ENCODE measurements at regions not wholly inside any gene's neighbourhood (a gene's known extent, or its start where the extent isn't known, plus 50 kb on each side); places are given as distances from the start of the nearest gene placed in this dataset.
A peak's percentile ranks its signal among the peaks of the same experiment; 100 is the strongest.
"Not testable (repeated sequence)": the region's sequence is repeated elsewhere in the genome, so short reads cannot be mapped to it uniquely, and the experiment has no call there.

DNA sequence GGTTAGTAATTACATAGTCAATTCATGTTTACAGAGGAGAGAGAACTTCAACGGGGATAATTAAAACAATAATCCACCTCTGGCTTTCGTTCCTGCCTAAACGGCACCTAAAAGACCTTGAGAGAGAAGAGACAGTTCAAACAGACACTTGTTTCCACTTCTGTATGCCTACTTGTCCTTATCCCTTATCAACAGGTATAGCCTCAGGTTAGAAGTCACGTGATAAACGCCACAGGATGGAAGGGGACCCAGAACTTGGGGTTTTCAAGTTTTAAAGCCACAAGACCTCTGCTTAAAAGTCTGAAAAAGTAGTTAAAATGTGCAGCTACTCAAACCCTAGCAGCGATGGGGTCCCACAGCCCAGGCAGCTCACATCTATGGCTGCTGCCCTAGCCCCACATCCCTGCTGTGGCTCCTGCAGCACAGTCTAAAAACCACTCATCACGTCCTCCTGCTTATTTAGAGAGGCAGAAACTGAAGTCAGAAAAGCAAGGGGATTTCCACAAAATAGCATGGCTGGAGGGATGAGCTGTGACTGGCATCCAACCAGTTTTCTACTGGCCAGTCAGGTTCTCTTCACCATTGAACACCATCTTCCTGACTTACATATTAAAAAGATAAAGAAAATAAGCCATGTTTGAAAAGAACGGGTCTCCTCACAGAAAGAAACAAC, 51.2 kb upstream of the SEC16B start:
- DNase-seq = no peak

DNA sequence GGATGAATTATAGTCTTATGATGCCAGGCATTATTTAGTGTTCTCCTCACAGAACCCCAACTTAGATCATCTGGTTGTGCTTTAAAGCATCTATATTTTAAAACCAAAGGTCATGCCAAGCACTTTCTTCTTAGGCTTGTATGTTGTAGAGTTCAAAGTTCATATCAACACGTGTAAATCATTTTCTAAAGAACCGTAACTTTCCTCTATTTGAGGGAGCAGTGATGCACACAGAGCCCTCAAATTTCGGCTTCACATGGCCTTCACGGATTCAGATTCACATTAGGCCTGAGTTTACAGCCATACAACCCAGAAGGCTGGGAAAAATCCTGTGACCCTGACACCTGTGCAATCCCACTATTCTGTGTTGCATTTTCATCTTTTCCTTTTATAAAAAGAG, 52.1 kb upstream of the SEC16B start:
- no peak for DNase-seq

DNA sequence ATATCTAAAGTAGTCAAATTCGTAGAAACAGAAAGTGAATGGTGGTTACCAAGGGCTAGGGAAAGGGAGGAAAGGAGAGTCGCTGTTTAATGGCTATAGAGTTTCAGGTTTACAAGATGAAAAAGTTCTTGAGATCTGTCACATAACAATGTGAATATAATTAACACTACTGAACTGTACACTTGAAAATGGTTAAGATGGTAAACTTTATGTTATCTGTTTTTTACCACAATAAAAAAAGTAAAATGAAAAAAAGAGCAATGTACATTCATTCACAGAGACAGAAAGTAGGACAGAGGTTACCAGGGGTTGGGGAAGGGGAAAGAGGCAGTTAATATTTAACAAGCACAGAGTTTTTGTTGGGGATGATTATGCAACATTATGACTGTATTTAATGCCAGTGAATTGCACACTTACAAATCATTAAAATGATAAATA, 53.3 kb upstream of the SEC16B start:
- no peak for DNase-seq

DNA sequence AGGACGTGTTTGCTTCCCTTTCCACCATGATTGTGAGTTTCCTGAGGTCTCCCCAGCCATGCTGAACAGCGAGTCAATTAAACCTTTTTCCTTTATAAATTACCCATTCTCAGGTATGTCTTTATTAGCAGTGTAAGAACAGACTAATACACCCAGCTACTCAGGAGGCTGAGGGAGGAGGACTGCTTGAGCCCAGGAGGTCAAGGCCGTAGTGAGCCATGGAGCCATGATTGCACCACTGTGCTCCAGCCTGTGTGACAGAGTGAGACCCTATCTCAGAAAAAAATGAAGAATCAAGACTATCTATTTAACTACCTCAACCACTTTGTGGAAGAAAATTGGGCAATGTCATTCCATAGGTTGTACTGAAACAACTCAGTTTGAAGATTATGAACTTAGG, 54.6 kb upstream of the SEC16B start:
- DNase-seq = no peak

DNA sequence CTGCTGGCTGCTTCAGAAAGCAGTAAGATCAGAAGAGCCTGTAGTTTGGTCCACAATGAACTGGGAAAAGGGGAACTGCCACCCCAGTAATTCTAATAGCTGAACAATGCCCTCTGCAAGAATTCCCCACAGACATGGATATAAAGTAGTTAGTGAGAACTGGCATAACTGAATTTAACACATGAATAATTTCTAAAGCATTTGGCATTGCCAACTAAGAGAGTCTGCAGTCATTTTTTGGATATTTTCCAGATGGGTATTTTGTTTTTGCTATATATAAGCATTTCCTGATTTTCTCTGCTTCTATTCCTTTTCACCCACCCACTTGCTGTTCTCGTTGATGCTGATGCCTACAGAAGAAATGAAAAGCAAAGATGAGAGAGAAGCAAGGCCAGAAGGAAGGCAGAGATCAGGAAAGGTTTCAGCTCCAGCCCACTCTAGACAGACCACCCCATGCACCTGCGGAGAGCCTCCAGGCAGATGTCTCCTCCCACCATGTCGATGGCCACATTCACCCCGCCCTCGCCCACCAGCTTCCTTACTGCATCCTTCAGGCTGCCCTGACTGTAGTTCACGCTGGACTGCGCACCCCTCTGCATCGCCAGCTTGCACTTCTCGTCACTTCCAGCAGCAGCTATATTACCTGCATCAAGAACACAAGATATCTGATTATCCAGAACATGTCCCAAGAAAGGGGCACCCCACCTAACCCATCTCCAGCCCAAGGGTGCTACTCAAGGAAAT, 55.9 kb upstream of the SEC16B start:
- no peak for DNase-seq

DNA sequence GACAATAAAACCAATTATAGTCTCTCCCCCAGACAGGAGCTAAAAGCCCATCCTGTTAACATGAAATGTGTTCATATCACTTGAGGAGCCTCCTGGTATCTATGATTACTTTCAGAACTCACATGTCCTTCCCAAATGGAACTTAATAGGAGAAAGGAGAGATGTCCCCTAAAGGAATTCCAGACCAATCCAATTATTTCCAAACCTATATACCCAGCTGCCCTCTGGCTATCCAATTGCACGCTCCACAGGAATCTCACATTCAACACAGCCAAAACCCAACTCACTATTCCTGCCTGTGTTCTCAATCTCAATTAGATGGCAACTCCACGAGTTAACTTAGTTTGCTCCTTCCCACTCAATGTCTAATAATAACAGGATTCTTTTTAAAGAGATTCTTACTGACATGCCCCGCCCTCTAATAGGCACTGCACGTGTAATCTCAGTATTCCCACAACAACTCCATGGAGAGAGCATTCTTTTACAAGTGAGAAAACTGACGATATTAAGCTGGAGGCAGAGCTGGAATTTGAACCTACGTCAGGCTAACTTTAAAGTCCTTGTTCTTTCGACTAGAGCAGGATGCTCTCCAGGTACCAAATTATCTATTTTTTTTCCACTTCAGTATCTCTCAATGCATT, 59.1 kb upstream of the SEC16B start:
- DNase-seq = no peak

DNA sequence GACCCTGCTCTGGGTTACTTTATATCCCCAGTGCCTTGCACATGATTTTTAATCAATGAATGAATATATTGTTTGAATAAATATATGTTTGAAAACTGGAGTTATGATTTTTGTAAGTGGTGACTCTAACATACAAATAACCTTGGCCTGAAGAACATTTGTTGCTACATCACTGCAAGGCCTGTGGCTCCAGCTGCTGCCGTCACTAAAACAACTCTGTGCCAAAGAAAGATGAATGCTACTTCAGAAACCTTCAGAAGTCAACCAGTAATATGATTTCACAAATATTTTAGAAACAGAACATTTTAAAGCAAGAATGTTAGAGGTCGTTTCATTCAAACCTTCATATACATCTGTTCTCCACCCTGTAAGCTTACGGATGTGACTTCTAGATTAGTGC, 60.6 kb upstream of the SEC16B start:
- DNase-seq = peak in 1 of 3 donors; percentile 27

DNA sequence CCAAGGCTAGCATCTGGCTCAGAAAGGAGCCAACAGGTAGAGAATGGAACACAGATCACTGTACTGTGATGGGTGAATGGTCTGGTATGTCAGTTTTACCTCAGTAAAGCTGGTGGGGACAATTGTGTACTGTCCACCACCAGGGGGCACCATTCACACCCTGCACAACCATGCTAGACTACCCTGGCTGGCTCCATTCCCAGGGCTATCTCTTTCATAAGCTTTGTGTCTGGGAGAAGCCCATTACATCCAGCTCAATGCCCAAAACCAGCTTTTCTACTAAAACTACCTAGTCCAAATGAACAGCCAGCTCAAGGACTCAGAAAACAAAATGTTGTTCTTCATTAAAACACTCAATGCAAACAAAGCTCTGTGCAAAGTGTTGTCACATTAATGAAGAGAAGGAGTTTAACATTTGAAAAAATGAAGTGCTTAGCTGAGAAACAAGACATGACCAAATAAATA, 62.0 kb upstream of the RASAL2 start:
- peak; percentile 79 to 83 (median 83) for DNase-seq

DNA sequence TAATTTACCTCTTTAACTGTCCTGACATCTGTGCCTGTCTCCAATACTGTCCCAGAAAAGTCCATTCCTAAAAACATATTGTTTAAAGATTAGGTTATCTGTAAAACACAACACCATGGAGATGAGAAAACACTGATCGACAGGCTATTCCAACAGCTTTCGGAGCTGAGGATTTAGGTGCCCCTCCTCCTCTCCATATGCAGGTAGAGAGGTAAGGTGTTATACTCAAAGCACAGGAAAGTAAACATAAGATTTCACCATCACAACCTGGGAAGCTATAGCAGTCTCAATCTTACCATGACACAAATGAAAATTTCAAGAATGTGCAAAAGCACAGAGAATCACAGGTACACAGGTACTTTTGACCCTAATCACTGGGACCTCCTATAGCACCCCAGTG, 60.9 kb upstream of the RASAL2 start:
- DNase-seq = no peak

DNA sequence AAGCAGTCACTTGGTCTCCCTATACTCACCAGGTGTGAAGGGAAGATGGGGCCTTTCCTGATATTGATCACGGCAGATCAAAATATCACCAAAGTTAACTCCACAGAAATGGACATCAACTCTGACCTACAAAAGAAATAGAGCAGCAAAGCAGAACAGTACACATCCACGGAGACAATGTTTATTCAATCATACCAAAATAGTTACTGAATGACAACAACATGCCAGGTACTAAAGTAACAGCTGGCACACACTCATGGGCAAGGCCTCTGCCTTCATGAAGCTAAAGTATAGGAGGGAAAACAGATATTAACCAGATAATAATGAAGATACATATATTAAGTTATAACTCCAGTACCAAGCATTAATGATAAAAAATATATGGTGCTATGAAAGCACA, 59.2 kb upstream of the RASAL2 start:
- DNase-seq = no peak

DNA sequence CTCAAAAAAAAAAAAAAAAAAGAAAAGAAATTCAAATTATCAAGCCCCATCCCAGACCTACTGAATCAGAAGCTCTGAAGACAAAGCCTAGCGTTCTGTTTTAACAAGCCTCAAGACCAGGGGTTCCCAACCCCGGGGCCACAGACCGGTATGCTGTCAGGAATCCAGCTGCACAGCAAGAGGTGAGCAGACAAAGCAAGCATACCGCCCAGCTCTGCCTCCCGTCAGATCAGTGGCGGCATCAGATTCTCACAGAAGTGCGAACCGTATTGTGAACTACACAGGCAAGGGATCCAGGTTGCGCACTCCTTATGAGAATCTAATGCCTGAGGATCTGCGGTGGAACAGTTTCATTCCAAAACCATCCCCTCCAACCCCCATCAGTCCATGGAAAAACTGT, 57.8 kb upstream of the RASAL2 start:
- no peak for DNase-seq

DNA sequence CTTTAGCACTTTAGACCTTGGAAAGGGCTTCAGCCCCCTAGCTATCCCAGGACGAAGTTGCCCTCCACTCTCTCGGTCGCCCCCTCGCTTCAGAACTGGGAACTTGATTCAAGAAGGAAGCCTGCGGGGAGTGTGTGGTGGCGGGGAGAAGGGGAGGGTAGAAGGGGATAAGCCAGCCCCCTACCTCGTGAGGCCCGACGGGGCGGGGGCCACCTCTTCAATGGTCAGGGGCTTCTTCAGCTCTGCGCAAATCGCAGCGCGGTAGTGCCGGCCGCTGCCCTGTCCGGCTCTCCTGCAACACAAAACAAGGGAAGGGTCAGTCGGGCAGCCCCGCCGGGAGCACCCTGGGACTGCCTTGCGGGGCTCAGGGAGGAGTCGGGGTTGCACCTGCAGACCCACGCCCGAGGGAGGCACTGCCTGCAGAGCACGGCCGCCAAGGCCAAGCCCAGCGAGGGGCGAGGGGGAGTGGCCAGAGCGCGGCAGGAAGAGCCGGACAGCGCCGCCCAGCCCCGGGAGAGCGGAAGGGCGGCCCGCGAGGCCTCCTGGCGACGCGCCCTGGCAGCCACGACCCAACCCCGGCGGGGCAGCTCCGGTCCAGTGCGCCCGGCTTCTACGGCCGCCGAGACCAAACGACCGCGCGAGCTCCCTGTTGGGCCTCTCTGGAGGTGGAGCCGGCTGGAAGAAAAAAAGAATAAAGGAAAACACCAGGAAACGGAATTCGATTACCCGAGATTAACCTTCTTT, 56.2 kb upstream of the RASAL2 start:
- DNase-seq = peak; percentile 61 to 88 (median 77)

DNA sequence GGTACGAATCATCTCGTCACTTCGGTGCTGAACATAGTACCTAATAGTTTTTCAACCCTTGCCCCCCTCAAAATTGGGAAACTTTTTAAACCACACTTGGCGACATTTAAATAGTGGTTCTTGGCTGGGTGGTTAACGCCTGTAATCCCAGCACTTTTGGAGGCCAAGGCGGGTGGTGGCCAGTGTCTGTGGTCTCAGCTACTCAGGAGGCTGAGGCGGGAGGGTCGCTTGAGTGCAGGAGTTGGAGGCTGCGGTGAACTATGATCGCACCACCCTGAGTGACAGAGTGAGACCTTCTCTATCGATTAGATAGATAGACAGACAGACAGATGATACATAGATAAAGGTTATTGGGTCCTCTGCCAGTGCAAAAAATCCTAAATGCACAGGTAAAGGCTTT, 55.5 kb upstream of the RASAL2 start:
- no peak for DNase-seq

DNA sequence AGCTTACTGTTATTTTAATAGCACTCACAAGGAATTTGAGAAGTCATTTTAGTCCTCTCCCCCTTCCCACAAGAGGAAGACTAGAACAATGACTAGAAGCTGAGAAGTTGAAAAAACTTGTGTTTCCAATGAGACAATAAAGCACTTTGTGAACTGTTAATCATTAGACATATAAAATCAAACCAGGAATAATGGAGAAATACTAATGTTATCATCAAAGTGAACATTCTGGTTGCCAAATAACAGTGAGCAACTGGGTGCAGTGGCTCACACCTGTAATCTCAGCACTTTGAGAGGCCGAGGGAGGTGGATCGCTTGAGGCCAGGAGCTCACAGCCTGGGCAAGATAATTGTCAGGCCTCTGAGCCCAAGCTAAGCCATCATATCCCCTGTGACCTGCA, 54.0 kb upstream of the RASAL2 start:
- DNase-seq = no peak

DNA sequence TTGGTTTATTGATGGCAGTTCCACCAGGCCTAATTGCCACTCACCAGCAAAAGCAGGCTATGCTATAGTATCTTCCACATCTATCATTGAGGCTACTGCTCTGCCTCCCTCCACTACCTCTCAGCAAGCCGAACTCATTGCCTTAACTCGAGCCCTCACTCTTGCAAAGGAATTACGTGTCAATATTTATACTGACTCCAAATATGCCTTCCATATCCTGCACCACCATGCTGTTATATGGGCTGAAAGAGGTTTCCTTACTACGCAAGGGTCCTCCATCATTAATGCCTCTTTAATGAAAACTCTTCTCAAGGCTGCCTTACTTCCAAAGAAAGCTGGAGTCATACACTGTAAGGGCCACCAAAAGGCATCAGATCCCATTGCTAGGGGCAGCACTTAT, 50.0 kb upstream of the RASAL2 start:
- DNase-seq = not testable (repeated sequence)

Measured in muscle of back (tissue), 3 donors.